Left lung (tissue), 4 donors: ENCODE measurements at regions not wholly inside any gene's neighbourhood (a gene's known extent, or its start where the extent isn't known, plus 50 kb on each side); places are given as distances from the start of the nearest gene placed in this dataset.

ENCODE experiments used
- ATAC-seq: fragments of 200-7000 bp; cut with Tn5 transposase; one replicate; pipeline ENCODE4 v1.9.1; 2020; ENCODE audit warnings: moderate library complexity
- DNase-seq, 4 donors: peaks; one replicate each; pipeline ENCODE4 v3.0.0-alpha.2; 2013 to 2020
- H3K27ac ChIP-seq, 2 donors: fragments of 200-600 bp; sonication (generic) in 1 of 2; one replicate each; pipeline versions ENCODE4 v1.5.0 to v1.8.0; 2020 to 2021
- H3K27me3 ChIP-seq, 2 donors: fragments of 200-600 bp; sonication (generic) in 1 of 2; one replicate each; pipeline versions ENCODE4 v1.5.0 to v1.8.0; 2020 to 2021
- H3K36me3 ChIP-seq, 2 donors: fragments of 200-600 bp; sonication (generic) in 1 of 2; one replicate each; pipeline versions ENCODE4 v1.5.0 to v1.8.0; 2020 to 2021
- H3K4me1 ChIP-seq, 2 donors: fragments of 200-600 bp; one replicate each; pipeline ENCODE4 v1.8.0; 2021
- H3K4me3 ChIP-seq, 2 donors: fragments of 200-600 bp; sonication (generic) in 1 of 2; one replicate each; pipeline versions ENCODE4 v1.5.0 to v1.8.0; 2020 to 2021; ENCODE audit warnings: mild to moderate bottlenecking in 1 of 2
- H3K9me3 ChIP-seq, 2 donors: fragments of 200-600 bp; sonication (generic) in 1 of 2; one replicate each; pipeline versions ENCODE4 v1.5.0 to v1.8.0; 2020 to 2021
- CTCF ChIP-seq, 2 donors: fragments of 200-600 bp; sonication (generic) in 1 of 2; IDR thresholded peaks; one replicate each; pipeline versions ENCODE4 v1.5.0 to v1.8.0; 2021; ENCODE audit warnings: antibody characterized with exemption in 2 of 2
- intact Hi-C, 2 donors: fragments of 100-400 bp; cut with DNase I; formaldehyde crosslinking; loops; one replicate each; pipeline versions ENCODE4 v1.11.2 to v1.14.2; 2022
- donor health status: DM: no; HTN: yes; CAD: no.
- donor health status: DM: no; HTN: no; CAD: no.

- Histone ChIP-seq H3K36me3 (no peaks in the 10 kb centered on the region), H3K27ac (no peak overlapping the region), H3K4me1 (no peaks in the 10 kb centered on the region), H3K9me3 (no peaks in the 10 kb centered on the region), H3K4me3 (no peak overlapping the region), H3K27me3 (no peaks in the 10 kb centered on the region)
- DNase-seq (no peak), ATAC-seq (no peak)
- intact Hi-C loops, result no loop called here
- no peak for TF ChIP-seq CTCF (IDR thresholded peaks at IDR 0.05)
Observed at GRCh38 chr3:68403741-68404140, 528.6 kb downstream of the TAFA4 start.

GRCh38 chr3:68402235-68402918 lies 530.0 kb downstream of the TAFA4 start:
- Histone ChIP-seq H3K36me3 (no peaks in the 10 kb centered on the region), H3K9me3 (no peaks in the 10 kb centered on the region), H3K27me3 (no peaks in the 10 kb centered on the region), H3K4me1 (no peaks in the 10 kb centered on the region), H3K4me3 (no peak overlapping the region), H3K27ac (no peak overlapping the region)
- DNase-seq (no peak), ATAC-seq (no peak)
- intact Hi-C loops, result no loop called here
- TF ChIP-seq CTCF (IDR thresholded peaks at IDR 0.05), result no peak

- Histone ChIP-seq H3K27me3 (no peaks in the 10 kb centered on the region), H3K4me3 (no peak overlapping the region), H3K9me3 (peaks cover 0 to 21% of the 10 kb centered on the region in 2 donors), H3K36me3 (no peaks in the 10 kb centered on the region), H3K27ac (no peak overlapping the region), H3K4me1 (no peaks in the 10 kb centered on the region)
- ATAC-seq (no peak), DNase-seq (no peak)
- TF ChIP-seq CTCF (IDR thresholded peaks at IDR 0.05), result no peak
- intact Hi-C loops, result no loop called here
Observed at GRCh38 chr3:68378631-68379030, 553.7 kb downstream of the TAFA4 start.

- Histone ChIP-seq H3K9me3 (peaks cover 0 to 18% of the 10 kb centered on the region in 2 donors), H3K36me3 (no peaks in the 10 kb centered on the region), H3K4me3 (no peak overlapping the region), H3K27ac (no peak overlapping the region), H3K27me3 (no peaks in the 10 kb centered on the region), H3K4me1 (no peaks in the 10 kb centered on the region)
- intact Hi-C loops, result no loop called here
- DNase-seq (no peak), ATAC-seq (no peak)
- TF ChIP-seq CTCF (IDR thresholded peaks at IDR 0.05), result no peak
Observed at GRCh38 chr3:68373727-68374126, 558.6 kb downstream of the TAFA4 start.

- no peaks in the 10 kb centered on the region for H3K27me3 ChIP-seq
- H3K27ac ChIP-seq, result no peak overlapping the region
- H3K9me3 ChIP-seq, result no peaks in the 10 kb centered on the region
- ATAC-seq, result no peak
- no peak for DNase-seq
- H3K4me3 ChIP-seq, result no peak overlapping the region
- intact Hi-C loops, result no loop called here
- TF ChIP-seq CTCF (IDR thresholded peaks at IDR 0.05), result no peak
- H3K4me1 ChIP-seq, result no peaks in the 10 kb centered on the region
- no peaks in the 10 kb centered on the region for H3K36me3 ChIP-seq
Observed at GRCh38 chr3:68363796-68364195, 568.6 kb downstream of the TAFA4 start.
